OCI-LY3 (cell line): ENCODE measurements at regions not wholly inside any gene's neighbourhood (a gene's known extent, or its start where the extent isn't known, plus 50 kb on each side); places are given as distances from the start of the nearest gene placed in this dataset.

Experiments used
- CTCF ChIP-seq: fragments of 200-600, 300-600 bp; sonication (generic); IDR thresholded peaks from 2 replicates; pipeline ENCODE4 v1.5.1; 2014; ENCODE audit warnings: antibody characterized with exemption, low read length, low read depth
- EZH2phosphoT487 ChIP-seq: fragments of 200-600 bp; shearing (Covaris generic); IDR thresholded peaks from 2 replicates; pipeline ENCODE4 v1.6.1; 2018; ENCODE audit warnings: antibody characterized with exemption, mixed run types, low read depth

DNA sequence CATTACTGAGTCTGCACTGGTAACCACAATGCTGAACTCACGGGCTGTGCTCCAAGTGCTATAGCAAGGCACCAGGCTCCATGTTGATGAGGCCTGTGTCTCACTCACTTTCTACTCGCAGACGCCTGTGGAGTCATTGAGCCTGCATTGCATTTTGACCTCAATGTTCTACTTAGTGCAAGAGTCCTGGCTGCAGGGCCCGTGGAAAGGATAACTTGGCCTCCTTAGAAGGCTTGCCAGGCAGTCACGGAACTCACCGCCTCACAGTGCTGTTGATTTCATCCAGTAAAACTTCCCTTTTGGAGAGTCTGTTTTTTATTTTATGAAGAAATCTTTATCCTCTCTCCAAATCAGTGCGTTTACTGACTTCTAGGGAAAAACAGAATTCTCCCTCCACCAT, 290.4 kb downstream of the RNF144A start:
- TF ChIP-seq EZH2phosphoT487 (no peak), CTCF (no peak)
